AG20443 (cell line): ENCODE measurements at regions not wholly inside any gene's neighbourhood (a gene's known extent, or its start where the extent isn't known, plus 50 kb on each side); places are given as distances from the start of the nearest gene placed in this dataset.

Experiments used
- DNase-seq: peaks from one replicate; pipeline ENCODE4 v3.0.0; 2012; ENCODE audit warnings: low spot score, mixed read lengths

GRCh38 chr7:132672200-132672990, 96.1 kb upstream of the PLXNA4 start:
- DNase-seq, result no peak

- peak; percentile 44 for DNase-seq
These were observed 90.5 kb upstream of the PLXNA4 start for GRCh38 chr7:132666774-132667172.

- DNase-seq, result peak; percentile 27
These were observed 90.0 kb upstream of the PLXNA4 start for GRCh38 chr7:132666071-132666773.

- DNase-seq, result peak; percentile 32
These were observed 80.8 kb upstream of the PLXNA4 start for GRCh38 chr7:132656846-132657776.

GRCh38 chr7:132656341-132656740, 80.1 kb upstream of the PLXNA4 start:
- DNase-seq, result no peak

GRCh38 chr7:132655131-132655727, 79.0 kb upstream of the PLXNA4 start:
- DNase-seq, result peak; percentile 41

- DNase-seq, result peak; percentile 49
These were observed 77.9 kb upstream of the PLXNA4 start for GRCh38 chr7:132654150-132654549.

- DNase-seq, result no peak
These were observed 77.2 kb upstream of the PLXNA4 start for GRCh38 chr7:132653366-132653930.

GRCh38 chr7:132652507-132652906, 76.2 kb upstream of the PLXNA4 start:
- no peak for DNase-seq

- DNase-seq, result peak; percentile 83
These were observed 74.2 kb upstream of the PLXNA4 start for GRCh38 chr7:132650498-132650897.

- no peak for DNase-seq
These were observed 71.0 kb upstream of the PLXNA4 start for GRCh38 chr7:132647311-132647710.

- DNase-seq, result no peak
These were observed 69.8 kb upstream of the PLXNA4 start for GRCh38 chr7:132646052-132646451.

GRCh38 chr7:132643302-132643701, 67.0 kb upstream of the PLXNA4 start:
- no peak for DNase-seq

- no peak for DNase-seq
These were observed 65.0 kb upstream of the PLXNA4 start for GRCh38 chr7:132641238-132641637.

- DNase-seq, result no peak
These were observed 63.7 kb upstream of the PLXNA4 start for GRCh38 chr7:132639983-132640382.

- DNase-seq, result no peak
These were observed 61.7 kb upstream of the PLXNA4 start for GRCh38 chr7:132638000-132638399.

GRCh38 chr7:132636581-132636980, 60.3 kb upstream of the PLXNA4 start:
- DNase-seq, result no peak

GRCh38 chr7:132635127-132635526, 58.9 kb upstream of the PLXNA4 start:
- no peak for DNase-seq

GRCh38 chr7:132630834-132631233, 54.6 kb upstream of the PLXNA4 start:
- DNase-seq, result no peak
